GM12875 (cell line): ENCODE measurements at regions not wholly inside any gene's neighbourhood (a gene's known extent, or its start where the extent isn't known, plus 50 kb on each side); places are given as distances from the start of the nearest gene placed in this dataset.
"Not testable (repeated sequence)": the region's sequence is repeated elsewhere in the genome, so short reads cannot be mapped to it uniquely, and the experiment has no call there.

Experiments used
- H3K4me3 ChIP-seq: one replicate; pipeline ENCODE4 v1.5.1; 2011; ENCODE audit warnings: low read depth, low read length, control low read depth
- CTCF ChIP-seq: IDR thresholded peaks from 2 replicates; pipeline ENCODE4 v1.5.1; 2011; ENCODE audit warnings: low read depth, mild to moderate bottlenecking, control low read depth, inconsistent platforms, low read length, moderate library complexity, borderline replicate concordance; ENCODE audit not compliant: insufficient read depth

GRCh38 chr13:90726375-90726774, 621.1 kb upstream of the MIR17HG start:
- no peak overlapping the region for H3K4me3 ChIP-seq
- TF ChIP-seq CTCF, result no peak

GRCh38 chr13:90732049-90732448, 615.4 kb upstream of the MIR17HG start:
- H3K4me3 ChIP-seq, result no peak overlapping the region
- no peak for TF ChIP-seq CTCF

- not testable (repeated sequence) for H3K4me3 ChIP-seq
Measured at GRCh38 chr13:90734497-90734896, 613.0 kb upstream of the MIR17HG start.

GRCh38 chr13:90738881-90739280, 608.6 kb upstream of the MIR17HG start:
- TF ChIP-seq CTCF, result no peak
- no peak overlapping the region for H3K4me3 ChIP-seq

- TF ChIP-seq CTCF, result no peak
- no peak overlapping the region for H3K4me3 ChIP-seq
Measured at GRCh38 chr13:90740099-90740498, 607.4 kb upstream of the MIR17HG start.

- TF ChIP-seq CTCF, result no peak
- no peak overlapping the region for H3K4me3 ChIP-seq
Measured at GRCh38 chr13:90742381-90742780, 605.1 kb upstream of the MIR17HG start.

GRCh38 chr13:90746230-90746629, 601.3 kb upstream of the MIR17HG start:
- H3K4me3 ChIP-seq, result no peak overlapping the region
- no peak for TF ChIP-seq CTCF

- H3K4me3 ChIP-seq, result no peak overlapping the region
- no peak for TF ChIP-seq CTCF
Measured at GRCh38 chr13:90750021-90750420, 597.5 kb upstream of the MIR17HG start.
